SU-DHL-6 (cell line): ENCODE measurements at regions not wholly inside any gene's neighbourhood (a gene's known extent, or its start where the extent isn't known, plus 50 kb on each side); places are given as distances from the start of the nearest gene placed in this dataset.

Source experiments
- CTCF ChIP-seq: fragments of 200-600 bp; sonication (generic); IDR thresholded peaks from one replicate; pipeline ENCODE4 v1.5.1; 2017; ENCODE audit warnings: antibody characterized with exemption, mild to moderate bottlenecking, low read length, moderate library complexity; ENCODE audit not compliant: insufficient read depth, poor library complexity, severe bottlenecking
- EZH2phosphoT487 ChIP-seq: fragments of 200-600 bp; sonication (generic), shearing (Covaris generic); conservative IDR thresholded peaks from 2 replicates; pipeline ENCODE4 v1.6.1; 2018; ENCODE audit warnings: mild to moderate bottlenecking, antibody characterized with exemption, low read length, moderate library complexity, mixed read lengths

- TF ChIP-seq CTCF = no peak
- TF ChIP-seq EZH2phosphoT487 = no peak
These were observed 719.5 kb upstream of the TMPRSS15 start for GRCh38 chr21:19123053-19123452.
